ENCODE measurements at regions not wholly inside any gene's neighbourhood (a gene's known extent, or its start where the extent isn't known, plus 50 kb on each side); places are given as distances from the start of the nearest gene placed in this dataset.

DNA sequence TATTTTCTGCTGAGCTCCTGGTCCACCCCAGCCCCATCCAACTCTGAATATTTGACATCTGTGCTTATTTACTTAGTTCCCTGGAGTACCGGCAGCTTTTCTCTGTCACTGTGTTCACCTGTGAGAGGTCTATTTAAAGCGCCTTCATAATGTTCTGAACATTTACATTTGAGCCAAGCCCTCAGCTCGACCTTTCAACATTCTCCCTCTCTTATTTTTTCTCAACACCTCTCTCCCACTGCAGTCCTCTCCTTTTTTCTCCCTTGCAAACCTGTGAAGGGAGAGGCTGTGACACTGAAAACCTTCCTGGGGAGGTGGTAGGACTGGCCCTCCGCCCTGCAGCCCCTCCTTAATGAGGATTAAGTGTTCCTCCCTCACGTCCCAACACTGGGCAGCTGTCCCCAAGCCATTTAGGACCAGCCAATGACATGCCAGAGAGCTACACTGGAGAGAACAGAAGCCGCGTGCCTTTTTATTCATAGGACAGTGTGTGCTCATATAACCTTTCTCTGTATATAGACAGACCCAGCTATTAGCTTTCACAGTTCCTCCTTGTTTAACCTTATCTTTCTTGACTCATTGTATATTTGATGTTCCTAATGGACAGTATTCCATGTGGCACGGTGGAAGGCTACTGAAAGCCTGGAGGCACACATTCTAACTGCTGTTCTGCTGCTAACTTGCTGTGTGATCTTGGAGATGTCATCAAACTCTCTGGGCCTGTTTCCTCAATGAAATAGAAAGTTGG, 134.8 kb downstream of the NUFIP1 start:
- H2AFZ ChIP-seq (ENCODE audit: low read length): no peak overlapping the region
- H3K23me2 ChIP-seq (ENCODE audit: low read depth, low read length): no peaks in the 10 kb centered on the region
- H2BK20ac ChIP-seq (ENCODE audit: low read length): no peak overlapping the region
- H3K4ac ChIP-seq (replicated peaks; ENCODE audit: insufficient read length, low read depth, low read length): no peak overlapping the region
- 84% methylated on average over 8 of the region's 8 CpGs; no CpG with 5 or more reads in 1 of the 2 experiments for WGBS, 2 experiments (ENCODE audit: extremely low coverage in 1 of 2, insufficient coverage in 1 of 2, insufficient read length in 1 of 2, insufficient replicate concordance in 2 of 2, low coverage in 1 of 2, low lambda C conversion rate in 2 of 2, missing lambda C conversion rate in 1 of 2)
- POLR2A ChIA-PET (ENCODE audit: partially characterized antibody): interaction anchor here (1.1 kb wide), 1 partner anchor 40 kb away, joined by 3 read pairs; no protein-coding TSS in a partner anchor
- H3K56ac ChIP-seq (replicated peaks; ENCODE audit: insufficient read length, low read depth, low read length): no peak overlapping the region
- no peak overlapping the region for H3K18ac ChIP-seq (ENCODE audit: extremely low read depth, low read length)
- H2BK15ac ChIP-seq (ENCODE audit: low read length): no peak overlapping the region
- no peaks in the 10 kb centered on the region for H3K9me3 ChIP-seq (ENCODE audit: insufficient read depth in 2 of 2, low read depth in 1 of 2, low read length in 1 of 2)
- H3K27me3 ChIP-seq (replicated peaks in 1 of 4; ENCODE audit: control insufficient read depth in 3 of 4, extremely low read depth in 1 of 4, insufficient read depth in 3 of 4, low read length in 3 of 4): no peaks in the 10 kb centered on the region
- H3K14ac ChIP-seq (ENCODE audit: insufficient read length): no peak overlapping the region
- TF ChIP-seq ZNF274 (IDR thresholded peaks at IDR 0.05; ENCODE audit: borderline replicate concordance, extremely low read depth, low read length) (no peak), RBBP5 (IDR thresholded peaks at IDR 0.05; ENCODE audit: borderline replicate concordance, low read depth, low read length) (no peak), KDM5A (IDR thresholded peaks at IDR 0.05; ENCODE audit: low read length) (no peak), RAD21 (IDR thresholded peaks at IDR 0.05 in 1 of 2, conservative IDR thresholded peaks at IDR 0.05 in 1 of 2; ENCODE audit: low read depth in 2 of 2, low read length in 2 of 2) (no peak), SP1 (IDR thresholded peaks at IDR 0.05; ENCODE audit: low read depth, low read length) (no peak), E2F6 (IDR thresholded peaks at IDR 0.05) (no peak), RXRA (IDR thresholded peaks at IDR 0.05; ENCODE audit: insufficient read depth, low read depth, low read length) (no peak), CEBPB (IDR thresholded peaks at IDR 0.05; ENCODE audit: low read depth, low read length) (no peak), SUZ12 (IDR thresholded peaks at IDR 0.05; ENCODE audit: low read length) (no peak)
- TF ChIP-seq, protein P1, sequence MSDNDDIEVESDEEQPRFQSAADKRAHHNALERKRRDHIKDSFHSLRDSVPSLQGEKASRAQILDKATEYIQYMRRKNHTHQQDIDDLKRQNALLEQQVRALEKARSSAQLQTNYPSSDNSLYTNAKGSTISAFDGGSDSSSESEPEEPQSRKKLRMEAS (IDR thresholded peaks at IDR 0.05): no peak
- TF ChIP-seq, protein P2, sequence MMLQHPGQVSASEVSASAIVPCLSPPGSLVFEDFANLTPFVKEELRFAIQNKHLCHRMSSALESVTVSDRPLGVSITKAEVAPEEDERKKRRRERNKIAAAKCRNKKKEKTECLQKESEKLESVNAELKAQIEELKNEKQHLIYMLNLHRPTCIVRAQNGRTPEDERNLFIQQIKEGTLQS (IDR thresholded peaks at IDR 0.05; ENCODE audit: insufficient read depth, low read depth, low read length): no peak
- no peak for DNase-seq (ENCODE audit: low read depth in 1 of 2, low spot score in 2 of 2)
- no peak overlapping the region for H4K5ac ChIP-seq (ENCODE audit: insufficient read length, low read depth, low read length)
- no peak overlapping the region for H3K23ac ChIP-seq (ENCODE audit: insufficient read length)
- H4K8ac ChIP-seq (ENCODE audit: extremely low read depth, insufficient read depth, low read length): no peak overlapping the region
- H3K79me1 ChIP-seq (ENCODE audit: low read depth, low read length): no peaks in the 10 kb centered on the region
- no peaks in the 10 kb centered on the region for H4K20me1 ChIP-seq (replicated peaks in 1 of 2; ENCODE audit: control insufficient read depth in 1 of 2, insufficient read depth in 2 of 2, low read length in 2 of 2)
- no peaks in the 10 kb centered on the region for H3K79me2 ChIP-seq (ENCODE audit: control insufficient read depth in 1 of 2, insufficient read depth in 2 of 2, low read length in 2 of 2)
- no peak overlapping the region for H3K4me3 ChIP-seq (ENCODE audit: extremely low read depth in 1 of 4, insufficient read depth in 2 of 4, low read depth in 3 of 4, low read length in 4 of 4)
- no peak overlapping the region for H2AK5ac ChIP-seq (ENCODE audit: low read depth, low read length)
- H3K36me3 ChIP-seq (ENCODE audit: control insufficient read depth in 2 of 4, insufficient read depth in 4 of 4, low read length in 3 of 4): no peaks in the 10 kb centered on the region
- H4K91ac ChIP-seq (replicated peaks; ENCODE audit: insufficient read length, low read length): no peak overlapping the region
- CTCF ChIA-PET (ENCODE audit: partially characterized antibody): interaction anchor here (1.2 to 1.5 kb wide), 5 partner anchors 10 to 38 kb away, joined by 3 to 4 read pairs (median 4); no protein-coding TSS in a partner anchor
- no peak overlapping the region for H2BK12ac ChIP-seq (ENCODE audit: low read depth, low read length)
- H2BK5ac ChIP-seq (ENCODE audit: low read depth, low read length): no peak overlapping the region
- H3K4me1 ChIP-seq (replicated peaks in 1 of 4; ENCODE audit: control insufficient read depth in 3 of 4, insufficient read depth in 4 of 4, low read length in 3 of 4): peaks cover 0 to 8% (median 3%) of the 10 kb centered on the region in 4 experiments; a peak in 4 of 7 replicates
- H3K4me2 ChIP-seq (ENCODE audit: insufficient read depth in 1 of 2, low read depth in 2 of 2, low read length in 2 of 2): no peak overlapping the region
- H3K9ac ChIP-seq (replicated peaks in 1 of 4; ENCODE audit: extremely low read depth in 1 of 4, low read depth in 3 of 4, low read length in 3 of 4): no peak overlapping the region
- H2BK120ac ChIP-seq (replicated peaks; ENCODE audit: low read depth, low read length): no peak overlapping the region
- no peak for FAIRE-seq
- H3K27ac ChIP-seq (ENCODE audit: low read depth, low read length): no peak overlapping the region
